HL-60 (cell line): ENCODE measurements at regions not wholly inside any gene's neighbourhood (a gene's known extent, or its start where the extent isn't known, plus 50 kb on each side); places are given as distances from the start of the nearest gene placed in this dataset.

ENCODE experiments used
- DNase-seq, 2 experiments: peaks; one replicate each; pipeline ENCODE4 v3.0.0-alpha.2; 2010 to 2020; ENCODE audit warnings: low read depth in 1 of 2, low spot score in 1 of 2
- H3K27ac ChIP-seq: fragments of 250-450 bp; sonication (Bioruptor Pico); replicated peaks from 2 replicates; pipeline ENCODE4 v1.5.1; 2020; ENCODE audit warnings: mild to moderate bottlenecking, moderate library complexity
- H3K27me3 ChIP-seq: fragments of 250-450 bp; sonication (Bioruptor Pico); 2 replicates; pipeline ENCODE4 v1.5.1; 2021; ENCODE audit warnings: mild to moderate bottlenecking, moderate library complexity; ENCODE audit not compliant: insufficient read depth, poor library complexity, severe bottlenecking
- H3K4me3 ChIP-seq: replicated peaks from 2 replicates; pipeline ENCODE4 v1.5.1; 2011; ENCODE audit warnings: mild to moderate bottlenecking, control low read depth, low read length; ENCODE audit not compliant: insufficient read depth
- GABPA ChIP-seq: IDR thresholded peaks from 2 replicates; pipeline ENCODE4 v1.6.1; 2012; ENCODE audit warnings: low read depth
- POLR2AphosphoS5 ChIP-seq: IDR thresholded peaks from 2 replicates; pipeline ENCODE4 v1.6.1; 2012; ENCODE audit warnings: low read depth
- SPI1 ChIP-seq: IDR thresholded peaks from 2 replicates; pipeline ENCODE4 v1.6.1; 2012; ENCODE audit warnings: low read depth, mild to moderate bottlenecking, borderline replicate concordance
- TF ChIP-seq, protein P1 (sequence below): IDR thresholded peaks from one replicate; pipeline ENCODE4 v1.5.1; 2011; ENCODE audit warnings: low read length, control low read depth, inconsistent platforms; ENCODE audit not compliant: insufficient read depth
- TF ChIP-seq, protein P2 (sequence below): IDR thresholded peaks from 2 replicates; pipeline ENCODE4 v1.6.1; 2012; ENCODE audit warnings: low read depth; ENCODE audit not compliant: insufficient replicate concordance

DNA sequence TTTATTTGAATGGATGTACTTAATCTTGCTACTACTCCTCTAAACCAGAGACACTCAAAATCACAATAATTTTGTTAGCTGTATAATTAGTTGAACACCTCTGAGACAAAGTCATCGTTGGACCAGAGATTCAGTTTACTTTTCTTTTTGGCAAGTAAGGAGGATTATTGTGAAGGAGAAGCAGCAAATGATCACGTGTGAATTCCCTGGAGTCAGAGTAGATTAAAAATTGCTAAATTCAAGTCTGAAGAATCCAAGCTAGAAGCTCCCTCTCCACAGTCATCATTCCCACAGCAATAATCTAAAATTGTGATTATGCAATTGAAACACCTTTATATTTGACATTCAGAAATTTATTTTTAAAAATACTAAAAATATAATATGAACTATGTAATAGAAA lies 484.4 kb downstream of the CMPK2 start:
- Histone ChIP-seq H3K27me3 (no peaks in the 10 kb centered on the region), H3K4me3 (no peak overlapping the region), H3K27ac (no peak overlapping the region)
- no peak for DNase-seq
- TF ChIP-seq, protein P1, sequence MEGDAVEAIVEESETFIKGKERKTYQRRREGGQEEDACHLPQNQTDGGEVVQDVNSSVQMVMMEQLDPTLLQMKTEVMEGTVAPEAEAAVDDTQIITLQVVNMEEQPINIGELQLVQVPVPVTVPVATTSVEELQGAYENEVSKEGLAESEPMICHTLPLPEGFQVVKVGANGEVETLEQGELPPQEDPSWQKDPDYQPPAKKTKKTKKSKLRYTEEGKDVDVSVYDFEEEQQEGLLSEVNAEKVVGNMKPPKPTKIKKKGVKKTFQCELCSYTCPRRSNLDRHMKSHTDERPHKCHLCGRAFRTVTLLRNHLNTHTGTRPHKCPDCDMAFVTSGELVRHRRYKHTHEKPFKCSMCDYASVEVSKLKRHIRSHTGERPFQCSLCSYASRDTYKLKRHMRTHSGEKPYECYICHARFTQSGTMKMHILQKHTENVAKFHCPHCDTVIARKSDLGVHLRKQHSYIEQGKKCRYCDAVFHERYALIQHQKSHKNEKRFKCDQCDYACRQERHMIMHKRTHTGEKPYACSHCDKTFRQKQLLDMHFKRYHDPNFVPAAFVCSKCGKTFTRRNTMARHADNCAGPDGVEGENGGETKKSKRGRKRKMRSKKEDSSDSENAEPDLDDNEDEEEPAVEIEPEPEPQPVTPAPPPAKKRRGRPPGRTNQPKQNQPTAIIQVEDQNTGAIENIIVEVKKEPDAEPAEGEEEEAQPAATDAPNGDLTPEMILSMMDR: no peak
- TF ChIP-seq, protein P2, sequence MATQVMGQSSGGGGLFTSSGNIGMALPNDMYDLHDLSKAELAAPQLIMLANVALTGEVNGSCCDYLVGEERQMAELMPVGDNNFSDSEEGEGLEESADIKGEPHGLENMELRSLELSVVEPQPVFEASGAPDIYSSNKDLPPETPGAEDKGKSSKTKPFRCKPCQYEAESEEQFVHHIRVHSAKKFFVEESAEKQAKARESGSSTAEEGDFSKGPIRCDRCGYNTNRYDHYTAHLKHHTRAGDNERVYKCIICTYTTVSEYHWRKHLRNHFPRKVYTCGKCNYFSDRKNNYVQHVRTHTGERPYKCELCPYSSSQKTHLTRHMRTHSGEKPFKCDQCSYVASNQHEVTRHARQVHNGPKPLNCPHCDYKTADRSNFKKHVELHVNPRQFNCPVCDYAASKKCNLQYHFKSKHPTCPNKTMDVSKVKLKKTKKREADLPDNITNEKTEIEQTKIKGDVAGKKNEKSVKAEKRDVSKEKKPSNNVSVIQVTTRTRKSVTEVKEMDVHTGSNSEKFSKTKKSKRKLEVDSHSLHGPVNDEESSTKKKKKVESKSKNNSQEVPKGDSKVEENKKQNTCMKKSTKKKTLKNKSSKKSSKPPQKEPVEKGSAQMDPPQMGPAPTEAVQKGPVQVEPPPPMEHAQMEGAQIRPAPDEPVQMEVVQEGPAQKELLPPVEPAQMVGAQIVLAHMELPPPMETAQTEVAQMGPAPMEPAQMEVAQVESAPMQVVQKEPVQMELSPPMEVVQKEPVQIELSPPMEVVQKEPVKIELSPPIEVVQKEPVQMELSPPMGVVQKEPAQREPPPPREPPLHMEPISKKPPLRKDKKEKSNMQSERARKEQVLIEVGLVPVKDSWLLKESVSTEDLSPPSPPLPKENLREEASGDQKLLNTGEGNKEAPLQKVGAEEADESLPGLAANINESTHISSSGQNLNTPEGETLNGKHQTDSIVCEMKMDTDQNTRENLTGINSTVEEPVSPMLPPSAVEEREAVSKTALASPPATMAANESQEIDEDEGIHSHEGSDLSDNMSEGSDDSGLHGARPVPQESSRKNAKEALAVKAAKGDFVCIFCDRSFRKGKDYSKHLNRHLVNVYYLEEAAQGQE: no peak
- TF ChIP-seq POLR2AphosphoS5 (no peak), GABPA (no peak), SPI1 (no peak)

DNA sequence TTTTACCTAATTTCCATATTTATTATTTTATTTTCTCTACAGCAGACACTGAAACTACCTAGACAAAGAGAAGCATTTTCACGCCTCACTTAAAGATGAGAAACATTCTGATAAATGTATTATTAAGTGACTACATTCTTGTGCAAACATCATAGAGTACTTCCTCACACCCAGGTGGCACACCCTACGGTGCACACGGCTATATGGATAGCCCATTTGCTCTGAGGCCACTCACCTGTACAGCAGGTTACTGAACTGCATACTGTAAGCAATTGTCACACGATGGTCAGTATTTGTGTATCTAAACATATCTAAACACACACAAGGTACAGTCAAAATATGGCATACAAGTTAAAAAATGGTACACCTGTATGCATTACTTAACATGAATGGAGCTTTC lies 481.4 kb downstream of the CMPK2 start:
- TF ChIP-seq GABPA (no peak), SPI1 (no peak), POLR2AphosphoS5 (no peak)
- TF ChIP-seq, protein P1: no peak
- TF ChIP-seq, protein P2: no peak
- no peak overlapping the region for H3K4me3 ChIP-seq
- no peaks in the 10 kb centered on the region for H3K27me3 ChIP-seq
- H3K27ac ChIP-seq: no peak overlapping the region
- DNase-seq: no peak

DNA sequence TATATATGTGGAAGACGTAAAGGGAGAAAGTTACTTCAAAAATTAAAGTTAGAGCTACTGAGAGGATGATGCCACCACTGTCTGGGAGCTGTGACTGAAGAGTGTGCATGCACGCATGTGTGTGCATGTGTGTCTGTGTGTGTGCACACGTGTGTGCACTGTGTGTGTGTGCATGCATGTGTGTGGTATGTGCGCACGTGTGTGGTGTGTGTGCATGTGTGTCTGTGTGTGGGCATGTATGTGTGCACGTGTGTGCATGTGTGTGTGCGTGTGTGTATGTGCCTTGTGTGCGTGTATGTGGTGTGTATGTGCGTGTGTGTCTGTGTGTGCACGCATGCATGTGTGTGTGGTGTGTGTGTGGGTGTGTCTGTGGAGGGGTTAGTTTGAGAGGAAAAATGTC lies 473.4 kb downstream of the CMPK2 start:
- no peak overlapping the region for H3K27ac ChIP-seq
- no peak for DNase-seq
- no peak overlapping the region for H3K4me3 ChIP-seq
- H3K27me3 ChIP-seq: no peaks in the 10 kb centered on the region
- TF ChIP-seq GABPA: no peak
- no peak for TF ChIP-seq SPI1
- TF ChIP-seq, protein P2: no peak
- no peak for TF ChIP-seq POLR2AphosphoS5
- TF ChIP-seq, protein P1: no peak
